Muscle layer of colon (tissue), 2 donors: ENCODE measurements at regions not wholly inside any gene's neighbourhood (a gene's known extent, or its start where the extent isn't known, plus 50 kb on each side); places are given as distances from the start of the nearest gene placed in this dataset.
"Not testable (repeated sequence)": the region's sequence is repeated elsewhere in the genome, so short reads cannot be mapped to it uniquely, and the experiment has no call there.

Source experiments
- H3K27ac ChIP-seq: one replicate; pipeline ENCODE4 v1.7.0; 2013; ENCODE audit warnings: low read depth, mild to moderate bottlenecking, low read length, moderate library complexity
- H3K27me3 ChIP-seq, 2 donors: one replicate each; pipeline ENCODE4 v1.7.0; 2013; ENCODE audit warnings: low read length in 2 of 2, mild to moderate bottlenecking in 2 of 2; ENCODE audit not compliant: insufficient read depth in 2 of 2, control insufficient read depth in 1 of 2
- H3K36me3 ChIP-seq: one replicate; pipeline ENCODE4 v1.7.0; 2013; ENCODE audit warnings: mild to moderate bottlenecking, low read length; ENCODE audit not compliant: insufficient read depth
- H3K4me1 ChIP-seq: one replicate; pipeline ENCODE4 v1.7.0; 2013; ENCODE audit warnings: mild to moderate bottlenecking, low read length; ENCODE audit not compliant: insufficient read depth
- H3K4me3 ChIP-seq, 2 donors: one replicate each; pipeline ENCODE4 v1.7.0; 2013; ENCODE audit warnings: low read length in 2 of 2, low read depth in 1 of 2, mild to moderate bottlenecking in 1 of 2, moderate library complexity in 1 of 2
- H3K9ac ChIP-seq: one replicate; pipeline ENCODE4 v1.7.0; 2013; ENCODE audit warnings: low read length
- H3K9me3 ChIP-seq: one replicate; pipeline ENCODE4 v1.7.0; 2013; ENCODE audit warnings: mild to moderate bottlenecking, low read length
- donor health status: abdominal sarcoma.
- donor health status: Adenocarcinoma of cecum.

GRCh38 chr4:128644693-128645654, 164.5 kb upstream of the JADE1 start:
- not testable (repeated sequence) for H3K4me1 ChIP-seq, H3K9ac ChIP-seq, H3K27ac ChIP-seq, H3K27me3 ChIP-seq, H3K9me3 ChIP-seq, H3K4me3 ChIP-seq, H3K36me3 ChIP-seq

DNA sequence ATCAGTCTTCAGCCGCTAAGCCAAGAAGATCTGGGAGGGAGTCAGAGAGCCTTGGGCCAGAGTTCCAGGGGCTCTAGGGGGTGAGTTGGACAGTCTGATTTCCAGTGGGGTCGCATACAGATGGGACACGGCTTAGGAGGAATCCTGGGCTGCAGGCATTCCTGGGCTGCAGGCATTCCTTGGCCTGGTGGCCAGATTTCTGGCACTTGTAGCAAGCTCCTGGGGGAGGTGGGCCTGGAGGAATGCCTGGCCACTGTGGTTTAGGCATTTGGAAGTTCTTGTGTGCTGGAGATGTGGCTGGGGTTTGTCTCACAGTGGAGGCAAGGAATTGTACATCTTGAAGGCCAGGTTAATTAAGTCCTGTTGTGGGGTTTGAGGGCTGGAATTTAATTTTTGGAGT, 165.4 kb upstream of the JADE1 start:
- not testable (repeated sequence) for H3K36me3 ChIP-seq, H3K9me3 ChIP-seq, H3K27ac ChIP-seq, H3K9ac ChIP-seq, H3K27me3 ChIP-seq, H3K4me3 ChIP-seq
- peaks cover 11% of the 10 kb centered on the region for H3K4me1 ChIP-seq

- H3K4me3 ChIP-seq, H3K9me3 ChIP-seq, H3K36me3 ChIP-seq: not testable (repeated sequence)
Measured at GRCh38 chr4:128641566-128641965, 167.9 kb upstream of the JADE1 start.

DNA sequence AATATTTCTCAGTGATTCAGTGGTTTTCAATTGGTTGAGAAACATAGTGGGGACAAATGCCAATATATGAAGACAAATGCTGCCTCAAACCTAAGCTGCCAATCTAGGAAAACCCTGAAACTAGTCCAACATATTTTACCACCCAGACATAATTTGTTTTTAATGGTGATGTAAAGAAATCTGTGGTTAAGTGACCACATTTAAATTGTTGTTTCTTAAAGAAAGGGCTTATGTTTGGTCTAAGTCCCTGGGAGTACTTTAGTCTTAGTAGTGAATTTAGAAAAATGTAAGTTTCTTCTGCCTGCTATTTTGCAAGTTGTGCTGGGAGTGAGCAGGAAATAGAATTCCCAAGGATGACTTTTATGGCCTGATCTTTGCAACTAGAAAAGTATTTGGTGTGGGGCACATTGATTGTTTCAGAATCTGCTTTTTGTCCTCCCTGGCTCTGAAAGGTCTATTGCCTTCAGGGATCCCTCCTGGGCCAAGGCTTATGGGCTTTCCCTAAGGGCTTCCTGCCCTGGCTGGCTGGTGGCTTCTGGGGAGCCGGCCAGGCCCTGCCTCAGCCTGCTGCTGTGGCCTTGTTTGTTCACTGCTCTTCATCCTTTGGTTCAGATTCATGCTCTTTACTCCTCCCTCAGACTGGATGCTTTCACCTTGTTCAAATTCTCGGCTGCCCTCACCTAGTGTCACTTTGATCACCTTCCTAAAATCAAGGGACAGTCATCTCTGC, 169.8 kb upstream of the JADE1 start:
- H3K4me1 ChIP-seq: peaks cover 16% of the 10 kb centered on the region
- H3K9ac ChIP-seq: no peak overlapping the region
- no peak overlapping the region for H3K27ac ChIP-seq
- H3K9me3 ChIP-seq: no peaks in the 10 kb centered on the region
- H3K36me3 ChIP-seq: no peaks in the 10 kb centered on the region
- H3K4me3 ChIP-seq: no peak overlapping the region
- no peaks in the 10 kb centered on the region for H3K27me3 ChIP-seq

More at GRCh38 chr4:128641566-128641965, 167.9 kb upstream of the JADE1 start:
- H3K4me1 ChIP-seq: peaks cover 10% of the 10 kb centered on the region
- not testable (repeated sequence) for H3K27ac ChIP-seq, H3K9ac ChIP-seq, H3K27me3 ChIP-seq

DNA sequence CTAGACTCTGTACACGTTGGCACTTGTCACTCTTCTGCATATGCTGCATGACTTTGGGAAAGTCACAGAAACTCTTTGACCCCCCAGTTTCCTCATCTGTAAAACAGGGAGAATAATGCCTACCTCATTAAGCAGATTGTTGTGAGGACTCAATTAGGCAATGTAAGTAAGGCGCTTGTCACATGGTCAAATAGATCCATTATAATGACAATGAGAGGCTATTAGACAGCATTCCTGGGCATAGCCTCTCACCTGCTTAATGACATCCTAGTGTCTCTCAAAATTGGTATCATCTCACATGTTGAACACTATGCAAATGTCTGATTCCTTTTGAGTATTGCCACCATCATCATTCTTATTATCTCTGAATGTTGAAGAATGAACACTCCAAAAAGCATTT, 172.6 kb upstream of the JADE1 start:
- no peaks in the 10 kb centered on the region for H3K36me3 ChIP-seq
- peaks cover 22% of the 10 kb centered on the region for H3K4me1 ChIP-seq
- H3K4me3 ChIP-seq: no peak overlapping the region
- no peaks in the 10 kb centered on the region for H3K9me3 ChIP-seq
- H3K9ac ChIP-seq: no peak overlapping the region
- no peak overlapping the region for H3K27ac ChIP-seq
- H3K27me3 ChIP-seq: no peaks in the 10 kb centered on the region

DNA sequence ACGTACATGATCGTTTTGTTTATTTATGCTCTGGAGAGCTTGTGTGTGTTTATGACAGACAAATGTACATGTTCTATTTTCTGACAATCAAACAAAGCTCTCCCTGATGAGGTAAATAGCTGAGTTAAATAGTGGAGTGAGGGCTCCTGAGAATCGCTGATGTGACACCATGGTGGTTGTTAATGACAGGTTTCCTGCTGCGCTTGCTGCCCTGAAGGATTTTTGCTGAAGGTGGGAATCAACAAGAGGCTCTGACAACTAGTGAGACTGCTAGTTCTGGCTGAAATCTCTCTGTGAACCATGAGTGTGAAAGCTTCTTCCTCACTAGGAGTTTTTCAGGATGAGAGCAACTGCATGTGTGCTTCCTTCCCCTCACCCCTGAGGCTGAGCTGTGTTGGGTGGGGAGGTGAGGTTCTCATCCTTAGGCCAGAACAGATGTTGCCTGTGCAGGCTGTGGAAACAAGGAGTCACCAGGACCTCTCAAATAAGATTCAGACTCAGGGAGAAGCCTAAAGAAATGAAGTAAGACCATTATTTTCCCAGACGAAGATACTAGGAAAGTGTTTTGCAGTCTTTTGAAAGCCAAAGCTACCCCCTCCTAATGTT, 173.4 kb upstream of the JADE1 start:
- H3K9ac ChIP-seq: no peak overlapping the region
- H3K4me1 ChIP-seq: peaks cover 22% of the 10 kb centered on the region
- H3K9me3 ChIP-seq: no peaks in the 10 kb centered on the region
- no peak overlapping the region for H3K27ac ChIP-seq
- H3K36me3 ChIP-seq: no peaks in the 10 kb centered on the region
- no peaks in the 10 kb centered on the region for H3K27me3 ChIP-seq
- H3K4me3 ChIP-seq: no peak overlapping the region

DNA sequence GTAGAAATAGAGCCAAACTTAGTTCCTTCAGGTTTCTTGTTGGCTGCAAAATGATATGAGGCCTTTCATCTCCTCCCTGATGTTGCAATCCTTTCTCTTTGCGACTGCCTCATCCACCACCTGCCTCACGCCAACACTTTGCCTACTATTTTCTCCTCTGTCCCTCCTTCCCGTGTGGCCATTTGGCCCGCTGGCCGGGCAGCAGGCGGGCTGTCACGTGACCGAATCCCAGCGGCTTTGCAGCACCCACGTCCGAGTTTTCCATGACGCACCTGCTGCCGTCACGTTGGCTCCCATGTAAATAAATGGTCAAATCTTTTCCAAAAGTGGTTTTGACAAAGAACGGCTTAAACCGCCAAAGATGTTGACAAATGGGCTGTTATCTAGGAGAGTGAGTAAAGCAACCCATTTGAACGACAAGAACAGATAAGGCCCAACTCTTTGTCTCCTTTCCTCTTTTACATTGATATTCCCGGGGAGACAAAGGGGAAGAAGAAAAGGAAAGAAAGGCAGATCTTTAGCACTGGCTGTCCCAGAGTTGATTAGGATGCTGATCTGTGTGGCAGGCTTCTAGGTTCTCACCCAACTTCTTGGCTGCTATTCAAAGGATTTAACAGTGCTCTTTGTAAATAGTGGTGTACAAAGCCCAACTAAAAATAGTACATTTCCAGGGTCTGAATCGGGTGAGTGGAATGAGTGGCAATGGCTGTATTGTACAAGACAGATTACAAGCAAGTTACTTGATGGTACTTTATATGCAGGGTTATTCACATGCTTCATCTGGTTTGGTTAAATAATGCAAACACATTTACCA, 174.2 kb upstream of the JADE1 start:
- no peak overlapping the region for H3K27ac ChIP-seq
- peaks cover 29% of the 10 kb centered on the region for H3K4me1 ChIP-seq
- no peaks in the 10 kb centered on the region for H3K36me3 ChIP-seq
- H3K9ac ChIP-seq: no peak overlapping the region
- H3K27me3 ChIP-seq: no peaks in the 10 kb centered on the region
- no peak overlapping the region for H3K4me3 ChIP-seq
- no peaks in the 10 kb centered on the region for H3K9me3 ChIP-seq

DNA sequence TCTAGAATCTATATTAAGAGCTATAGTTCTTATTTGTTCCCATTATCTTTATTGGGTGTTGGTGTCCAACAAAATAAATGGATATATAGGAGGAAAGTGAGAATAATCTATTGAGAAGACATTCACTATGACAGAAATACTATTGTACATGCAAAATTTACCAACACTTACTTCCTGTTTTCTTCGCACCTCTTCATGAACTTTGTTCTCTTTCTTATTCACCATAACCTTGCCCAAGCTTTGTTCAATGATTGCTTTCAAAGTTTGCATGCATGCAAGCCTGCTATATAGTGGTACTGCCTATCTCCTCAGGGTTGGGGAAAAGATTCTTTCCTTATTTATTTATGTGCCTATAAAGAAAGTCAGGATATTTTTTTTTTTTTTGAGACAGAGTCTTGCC, 176.4 kb upstream of the JADE1 start:
- no peak overlapping the region for H3K4me3 ChIP-seq
- H3K9me3 ChIP-seq: no peaks in the 10 kb centered on the region
- H3K9ac ChIP-seq: no peak overlapping the region
- peaks cover 18% of the 10 kb centered on the region for H3K4me1 ChIP-seq
- no peaks in the 10 kb centered on the region for H3K36me3 ChIP-seq
- no peak overlapping the region for H3K27ac ChIP-seq
- no peaks in the 10 kb centered on the region for H3K27me3 ChIP-seq

DNA sequence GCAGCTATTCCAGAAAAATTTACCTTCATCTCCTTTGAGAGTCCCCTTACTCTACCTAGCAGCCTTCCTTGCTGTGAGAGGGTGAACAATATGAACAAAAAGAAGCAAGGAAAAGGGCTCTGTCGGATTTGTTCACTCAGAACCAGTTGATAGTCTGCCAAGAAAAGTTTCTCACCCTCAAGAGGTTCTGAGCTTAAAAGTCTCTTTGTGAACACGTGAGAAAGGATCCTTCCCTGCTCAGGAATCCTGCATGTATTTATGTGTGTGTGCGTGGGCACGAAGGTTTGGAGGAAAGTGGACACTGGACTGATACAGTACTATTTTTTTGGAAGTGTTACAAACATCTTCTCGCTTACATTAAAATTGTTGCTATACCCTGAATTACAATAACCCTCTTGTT, 178.6 kb upstream of the JADE1 start:
- Histone ChIP-seq H3K4me1 (peaks cover 18% of the 10 kb centered on the region), H3K27me3 (no peaks in the 10 kb centered on the region), H3K27ac (no peak overlapping the region), H3K9me3 (no peaks in the 10 kb centered on the region), H3K9ac (no peak overlapping the region), H3K4me3 (no peak overlapping the region), H3K36me3 (no peaks in the 10 kb centered on the region)

GRCh38 chr4:128623508-128624215, 185.8 kb upstream of the JADE1 start:
- Histone ChIP-seq H3K9me3 (no peaks in the 10 kb centered on the region), H3K36me3 (no peaks in the 10 kb centered on the region), H3K27me3 (no peaks in the 10 kb centered on the region), H3K4me1 (no peaks in the 10 kb centered on the region), H3K4me3 (no peak overlapping the region), H3K9ac (no peak overlapping the region), H3K27ac (no peak overlapping the region)
